ENCODE measurements at regions not wholly inside any gene's neighbourhood (a gene's known extent, or its start where the extent isn't known, plus 50 kb on each side); places are given as distances from the start of the nearest gene placed in this dataset.
"Not testable (repeated sequence)": the region's sequence is repeated elsewhere in the genome, so short reads cannot be mapped to it uniquely, and the experiment has no call there.

DNA sequence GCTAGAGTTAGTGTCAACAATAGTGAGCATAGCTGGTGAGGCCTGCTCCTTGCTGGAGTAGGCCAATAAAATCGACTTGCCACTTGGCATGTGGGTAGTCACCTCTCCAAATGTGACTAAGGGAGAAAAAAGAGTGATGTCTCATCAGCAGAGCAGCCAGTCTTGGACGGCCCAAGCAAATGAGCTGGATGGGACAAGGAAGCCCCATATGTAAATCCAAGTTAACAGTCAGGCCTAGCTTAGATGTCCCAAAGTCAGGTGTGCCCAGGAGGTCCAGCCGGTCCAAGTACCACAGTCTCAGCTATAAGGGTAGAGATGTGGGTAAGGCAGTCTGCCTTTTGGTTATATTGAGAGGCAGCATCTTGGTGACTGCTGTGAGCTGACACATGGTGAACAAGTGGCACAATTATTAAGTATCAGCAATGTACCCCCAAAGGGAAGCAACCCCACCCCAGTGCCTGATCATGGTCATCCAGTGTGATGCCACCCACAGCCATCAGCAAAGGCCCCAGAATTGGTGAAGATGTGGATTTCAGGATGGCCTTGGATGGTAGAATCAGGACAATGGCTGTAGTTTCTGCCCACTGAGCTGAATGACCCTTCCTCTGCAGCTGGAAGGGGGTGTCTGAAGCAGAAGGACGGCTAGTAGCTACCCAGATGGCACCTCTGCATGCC is 83.4 kb downstream of the TNFRSF13B start:
- no peak for DNase-seq

DNA sequence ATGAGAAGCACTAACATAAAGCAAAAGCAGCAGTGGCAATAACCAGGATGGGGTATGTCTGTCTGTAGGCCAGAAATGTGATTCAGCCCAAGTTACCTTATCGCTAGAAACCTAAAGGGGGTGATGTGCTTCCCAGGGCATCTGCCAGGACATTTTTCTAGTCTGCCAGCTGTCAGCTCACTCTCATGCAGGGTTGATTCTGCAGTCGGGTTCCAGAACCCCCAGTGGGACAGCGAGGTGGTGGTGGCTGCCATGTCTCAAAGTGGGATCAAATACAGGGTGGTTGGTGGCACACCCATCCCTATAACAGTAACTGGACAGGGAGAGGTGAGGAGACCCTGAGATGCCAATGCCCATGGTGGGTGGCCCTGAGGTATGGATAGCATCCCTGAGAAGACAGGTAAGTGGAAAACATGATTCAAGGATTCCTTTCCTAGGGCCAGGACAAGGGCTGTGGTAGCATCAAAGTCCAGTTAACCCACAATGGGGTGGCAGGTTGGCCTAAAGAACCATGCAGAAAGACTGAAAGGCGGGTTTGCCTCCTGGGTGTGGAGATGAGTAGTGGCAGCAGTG is 84.3 kb downstream of the TNFRSF13B start:
- DNase-seq = no peak

DNA sequence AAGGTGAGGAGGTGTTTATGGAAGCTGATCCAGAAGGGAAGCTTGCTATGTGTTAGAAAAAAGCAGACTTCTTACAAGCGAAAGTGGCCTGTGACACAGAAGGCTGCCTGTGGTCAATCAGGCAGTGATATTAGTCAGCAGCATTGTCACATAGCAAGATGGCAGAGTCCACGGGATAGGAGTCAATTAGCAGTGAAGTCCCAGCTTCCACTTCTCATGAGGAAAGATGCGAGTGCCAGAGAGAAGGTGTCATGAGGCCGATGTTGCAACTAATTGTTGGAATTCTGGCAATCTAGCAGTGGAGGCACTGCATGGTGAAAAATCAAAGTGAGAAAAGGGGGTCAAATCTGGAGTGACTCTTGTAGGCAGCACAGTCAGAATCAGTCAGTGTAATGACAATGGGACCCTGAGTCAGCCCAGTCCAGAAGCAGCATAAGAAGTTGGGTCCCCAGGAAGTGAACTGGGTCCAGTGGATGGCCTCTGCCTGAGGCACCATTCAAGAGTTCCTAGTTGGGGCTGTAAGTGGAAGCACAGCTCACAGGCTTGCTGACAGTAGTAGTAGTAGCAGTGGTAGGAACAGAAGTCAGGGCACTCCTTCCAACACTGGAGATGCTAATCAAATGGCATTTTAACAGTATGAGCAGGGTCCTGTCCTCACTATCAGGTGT is 85.1 kb downstream of the TNFRSF13B start:
- DNase-seq = no peak

DNA sequence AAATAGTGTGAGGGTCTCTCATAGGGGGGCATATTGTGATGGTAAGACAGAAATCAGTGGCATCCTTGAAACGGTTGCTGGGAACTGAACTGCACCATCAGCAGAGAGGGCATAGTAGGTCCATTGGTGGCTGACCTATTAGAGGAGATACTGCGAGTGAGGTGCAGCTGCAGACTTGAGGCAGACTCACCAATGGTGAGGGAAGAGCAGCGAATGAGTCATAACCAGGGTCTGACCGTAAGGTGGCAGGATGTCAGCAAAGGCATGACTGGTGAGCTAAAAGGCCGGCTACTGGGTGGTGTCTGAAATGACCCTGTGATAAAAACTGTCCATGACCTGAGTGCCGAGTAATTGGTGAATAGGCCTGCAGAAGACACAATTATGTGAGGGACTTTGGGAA is 86.7 kb downstream of the TNFRSF13B start:
- not testable (repeated sequence) for DNase-seq

DNA sequence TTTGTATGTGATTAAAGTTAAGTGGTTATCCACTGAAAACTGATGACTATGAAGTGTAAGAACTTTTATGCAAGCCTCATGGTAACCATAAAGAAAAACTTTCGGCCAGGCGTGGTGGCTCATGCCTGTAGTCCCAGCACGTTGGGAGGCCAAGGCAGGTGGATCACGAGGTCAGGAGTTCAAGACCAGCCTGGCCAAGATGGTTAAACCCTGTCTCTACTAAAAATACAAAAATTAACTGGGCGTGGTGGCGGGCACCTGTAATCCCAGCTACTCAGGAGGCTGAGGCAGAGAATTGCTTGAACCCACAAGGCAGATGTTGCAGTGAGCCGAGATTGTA is 89.0 kb downstream of the TNFRSF13B start:
- not testable (repeated sequence) for DNase-seq

DNA sequence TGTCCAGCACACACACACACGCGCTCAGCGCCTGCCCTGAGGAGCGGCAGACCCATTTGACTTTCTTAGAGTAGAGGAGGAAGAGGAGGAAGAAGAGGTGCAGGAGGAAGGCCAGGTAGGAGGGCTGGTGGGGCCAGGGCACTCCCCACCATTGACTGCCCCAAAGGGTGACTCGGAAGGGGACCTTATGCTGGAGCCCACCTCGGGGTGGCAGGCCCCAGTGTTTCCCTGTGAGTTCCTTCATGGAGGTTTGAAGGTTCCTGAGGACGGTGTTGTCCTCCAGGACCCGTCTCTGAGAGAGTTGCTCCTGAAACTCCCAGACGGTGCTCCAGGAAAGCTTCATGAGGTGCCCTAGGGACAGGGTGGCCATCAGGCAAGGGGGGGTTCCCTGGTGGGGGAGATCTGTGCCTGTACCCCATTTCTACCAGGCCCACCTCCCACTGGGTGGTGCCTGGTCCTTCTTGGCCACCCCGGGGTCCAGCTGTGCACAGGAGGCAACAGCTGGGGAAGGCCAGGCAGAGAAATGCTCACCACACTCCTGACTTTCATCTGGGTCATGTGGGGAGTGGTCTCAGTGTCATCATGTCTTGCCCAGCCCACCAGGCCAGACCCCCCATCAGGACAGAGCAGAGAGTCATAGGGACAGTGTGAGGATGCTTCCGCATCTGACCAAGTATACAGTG is 89.5 kb downstream of the TNFRSF13B start:
- no peak for DNase-seq

DNA sequence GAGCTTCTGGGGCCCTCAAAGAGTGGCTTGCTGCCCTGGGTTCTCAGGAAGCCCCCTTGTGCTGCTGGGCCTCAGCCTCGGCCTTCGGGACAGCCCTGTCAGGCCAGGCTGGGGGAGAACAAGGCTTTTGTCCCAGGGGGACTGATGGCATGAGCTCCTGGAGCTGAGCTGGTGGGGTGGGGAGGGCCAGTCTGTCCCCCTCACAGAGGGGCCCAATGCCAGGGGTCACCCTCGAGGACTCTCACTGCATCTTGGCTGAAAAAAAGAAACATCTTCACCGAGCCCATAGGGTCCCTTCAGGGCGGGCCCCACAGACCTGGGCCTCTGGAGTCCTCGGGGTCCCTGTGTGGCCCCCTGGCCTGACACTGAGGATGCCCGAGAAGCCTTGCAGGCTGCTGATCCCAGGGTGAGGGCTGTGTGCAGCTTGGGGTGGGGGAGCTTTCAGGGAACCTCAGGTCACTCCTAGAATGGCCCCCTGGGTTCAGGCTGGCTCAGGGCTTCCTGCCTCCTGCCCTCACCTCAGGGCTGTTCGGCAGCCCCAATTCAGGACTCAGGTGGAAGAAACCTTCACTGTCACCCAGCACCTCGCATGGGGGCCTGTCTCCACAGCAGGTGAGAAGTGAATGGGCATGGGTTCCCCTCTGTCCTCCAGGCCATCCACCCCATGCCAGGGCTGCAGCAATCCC is 90.5 kb downstream of the TNFRSF13B start:
- no peak for DNase-seq

DNA sequence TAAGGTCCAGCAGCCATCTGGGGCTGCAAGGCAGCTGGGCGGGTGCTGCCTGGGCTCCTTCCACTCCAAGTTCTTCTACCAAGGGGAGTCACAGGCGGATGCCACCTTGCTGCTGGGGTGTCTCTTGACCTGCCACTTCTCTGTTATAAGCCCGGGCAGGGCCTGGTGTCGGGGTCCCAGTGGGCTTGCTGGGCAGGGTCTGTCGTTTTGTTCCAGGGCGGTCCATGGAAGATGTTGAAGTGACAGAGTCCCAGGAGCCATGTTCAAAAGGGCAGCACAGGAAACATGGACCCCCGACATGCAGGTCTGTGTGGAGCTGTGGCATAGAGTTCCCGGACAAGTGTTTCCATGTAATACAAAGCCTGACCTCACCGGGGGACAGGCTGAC is 91.1 kb downstream of the TNFRSF13B start:
- DNase-seq = no peak

DNA sequence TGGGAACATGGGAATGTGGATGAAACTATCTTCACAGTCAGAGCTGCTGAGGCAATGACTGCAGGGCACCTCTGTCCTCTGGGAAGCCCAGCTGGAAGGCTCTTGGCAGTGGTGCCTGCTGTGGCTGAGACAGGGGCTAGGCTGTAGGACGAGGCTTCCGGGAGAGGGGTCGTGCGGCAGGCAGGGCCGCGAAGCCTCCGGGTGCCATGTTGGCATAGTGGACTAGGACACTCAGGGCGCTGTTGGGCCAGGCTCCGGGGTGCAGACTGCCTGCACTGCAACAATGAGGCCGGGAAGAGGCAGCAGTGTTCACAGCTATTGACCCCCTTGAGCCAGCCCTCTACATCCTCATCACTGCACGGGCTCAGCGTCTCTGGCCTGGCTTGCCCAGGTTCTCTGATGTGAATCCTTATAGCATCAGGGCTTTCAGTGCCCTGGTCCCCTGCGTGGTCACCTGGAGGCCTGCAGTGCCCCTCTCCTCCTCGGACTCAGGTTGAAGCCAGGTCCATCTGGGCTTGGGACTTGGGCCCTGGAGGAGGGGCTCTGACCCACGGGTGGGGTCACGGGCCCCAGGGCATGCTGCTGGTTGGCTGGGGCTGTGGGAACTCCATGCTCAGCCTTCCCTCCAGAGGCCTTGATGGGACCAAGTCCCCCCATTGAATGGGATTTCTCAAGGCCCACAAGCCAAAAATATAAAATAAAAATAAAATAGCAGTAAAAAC is 91.6 kb downstream of the TNFRSF13B start:
- no peak for DNase-seq

DNA sequence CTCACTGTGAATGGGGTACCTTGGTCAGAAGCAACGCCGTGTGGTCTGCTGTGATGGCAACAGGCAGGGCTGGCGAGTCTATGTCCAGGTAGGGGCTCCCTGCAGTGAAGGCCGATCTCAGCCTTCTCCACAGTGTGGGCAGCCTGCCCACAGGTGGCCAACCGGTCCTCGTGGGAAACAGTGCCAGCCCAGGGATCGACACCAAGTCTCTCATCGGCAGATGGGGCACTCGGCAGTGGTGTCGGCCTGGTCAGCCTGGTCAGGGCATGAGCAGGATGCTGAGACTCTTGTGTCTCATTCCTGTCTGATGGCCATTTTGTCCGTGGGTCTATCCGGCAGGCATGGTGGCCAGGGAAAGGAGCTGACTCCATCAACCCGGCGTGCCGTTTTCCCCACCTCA is 92.2 kb downstream of the TNFRSF13B start:
- no peak for DNase-seq

DNA sequence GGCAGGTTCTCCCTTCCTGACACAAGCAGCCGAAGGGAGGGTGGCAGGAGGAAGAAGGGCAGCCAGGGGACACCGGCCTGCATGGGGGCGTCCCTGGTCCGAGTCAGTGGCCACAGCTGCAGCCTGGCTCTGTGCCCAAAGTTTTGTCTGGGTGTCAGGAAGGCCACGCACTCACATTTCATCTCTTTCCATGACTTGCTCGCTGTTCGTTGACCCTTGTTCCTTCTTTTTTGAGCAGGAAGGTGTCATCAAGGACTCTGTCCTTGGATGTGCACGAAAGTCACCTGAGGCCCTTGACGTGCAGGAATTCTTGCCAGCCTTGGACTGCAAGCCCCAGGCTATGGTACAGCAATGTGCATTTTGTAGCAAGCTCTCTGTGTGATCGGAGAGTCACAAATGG is 93.3 kb downstream of the TNFRSF13B start:
- no peak for DNase-seq

DNA sequence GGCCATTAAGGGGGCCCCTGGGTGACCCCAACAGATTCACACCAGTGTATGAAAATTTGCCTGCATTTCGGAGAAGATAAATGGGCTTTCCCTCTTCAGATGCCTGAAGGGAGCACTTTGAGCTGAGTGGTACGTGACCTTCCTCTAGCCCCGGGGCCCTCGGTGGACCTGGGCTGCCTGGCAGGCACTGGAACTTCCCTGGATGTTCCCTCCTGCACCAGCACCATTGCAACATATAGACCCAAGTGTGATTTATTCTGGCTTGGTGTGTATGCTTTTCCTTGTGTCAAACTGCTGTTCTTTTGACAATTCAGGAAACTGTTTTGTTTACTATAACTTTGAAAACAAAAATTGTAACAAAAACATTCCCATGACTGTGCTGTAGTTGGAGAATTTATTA is 93.8 kb downstream of the TNFRSF13B start:
- no peak for DNase-seq

DNA sequence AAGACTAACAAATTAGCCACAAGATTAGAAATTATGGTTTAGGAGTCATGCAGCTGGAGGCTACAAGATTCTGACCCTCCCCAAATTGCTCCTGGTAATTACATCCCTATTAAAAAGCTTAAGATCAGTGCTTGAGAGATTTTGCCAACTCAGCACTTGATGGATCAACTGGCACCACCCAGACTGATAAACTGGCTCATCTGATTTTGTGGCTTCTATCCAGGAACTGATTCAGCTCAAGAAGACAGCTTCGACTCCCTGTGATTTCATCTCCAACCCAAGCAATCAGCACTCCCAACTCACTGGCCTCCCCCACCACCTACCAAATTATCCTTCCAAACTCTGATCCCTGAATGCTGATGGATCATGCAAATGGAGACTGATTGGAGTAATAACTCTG is 94.8 kb downstream of the TNFRSF13B start:
- no peak for DNase-seq

DNA sequence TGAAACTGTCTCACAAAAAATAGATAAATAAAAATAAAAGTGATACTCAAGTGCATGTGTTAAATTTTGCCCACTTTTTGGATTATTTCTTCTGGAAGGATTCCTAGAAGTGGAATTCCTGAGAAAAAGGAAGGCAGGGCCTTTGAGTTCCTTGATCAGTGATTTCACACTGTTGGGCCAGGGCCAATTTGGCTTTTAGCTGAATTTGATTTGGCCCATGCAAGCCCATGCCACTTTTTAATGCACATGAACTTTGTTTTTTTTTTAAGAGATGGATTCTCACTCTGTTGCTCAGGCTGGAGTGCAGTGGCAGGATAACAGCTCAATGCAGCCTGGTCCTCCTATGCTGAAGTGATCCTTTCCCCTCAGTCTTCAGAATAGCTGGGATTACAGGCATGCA is 96.3 kb downstream of the TNFRSF13B start:
- no peak for DNase-seq

DNA sequence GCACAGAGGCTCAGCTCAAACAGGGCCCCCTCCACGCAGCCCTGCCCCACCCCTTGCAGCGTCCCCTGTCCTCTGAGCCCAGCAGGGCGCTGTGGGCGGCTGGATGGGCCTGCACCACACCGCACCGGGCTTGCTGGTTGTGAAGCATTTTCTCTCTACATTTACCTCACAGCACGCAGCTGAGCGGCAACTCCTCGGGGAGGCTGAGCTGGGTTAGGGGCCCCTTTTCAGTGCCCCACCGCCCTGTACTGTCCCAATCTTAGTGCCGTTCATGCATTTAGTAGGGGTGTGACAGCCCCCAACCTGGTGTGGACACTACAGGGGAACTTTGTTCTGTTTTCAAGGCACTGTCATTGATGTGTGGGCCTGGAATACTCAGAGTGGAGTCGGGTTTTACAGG is 97.7 kb downstream of the TNFRSF13B start:
- not testable (repeated sequence) for DNase-seq

DNA sequence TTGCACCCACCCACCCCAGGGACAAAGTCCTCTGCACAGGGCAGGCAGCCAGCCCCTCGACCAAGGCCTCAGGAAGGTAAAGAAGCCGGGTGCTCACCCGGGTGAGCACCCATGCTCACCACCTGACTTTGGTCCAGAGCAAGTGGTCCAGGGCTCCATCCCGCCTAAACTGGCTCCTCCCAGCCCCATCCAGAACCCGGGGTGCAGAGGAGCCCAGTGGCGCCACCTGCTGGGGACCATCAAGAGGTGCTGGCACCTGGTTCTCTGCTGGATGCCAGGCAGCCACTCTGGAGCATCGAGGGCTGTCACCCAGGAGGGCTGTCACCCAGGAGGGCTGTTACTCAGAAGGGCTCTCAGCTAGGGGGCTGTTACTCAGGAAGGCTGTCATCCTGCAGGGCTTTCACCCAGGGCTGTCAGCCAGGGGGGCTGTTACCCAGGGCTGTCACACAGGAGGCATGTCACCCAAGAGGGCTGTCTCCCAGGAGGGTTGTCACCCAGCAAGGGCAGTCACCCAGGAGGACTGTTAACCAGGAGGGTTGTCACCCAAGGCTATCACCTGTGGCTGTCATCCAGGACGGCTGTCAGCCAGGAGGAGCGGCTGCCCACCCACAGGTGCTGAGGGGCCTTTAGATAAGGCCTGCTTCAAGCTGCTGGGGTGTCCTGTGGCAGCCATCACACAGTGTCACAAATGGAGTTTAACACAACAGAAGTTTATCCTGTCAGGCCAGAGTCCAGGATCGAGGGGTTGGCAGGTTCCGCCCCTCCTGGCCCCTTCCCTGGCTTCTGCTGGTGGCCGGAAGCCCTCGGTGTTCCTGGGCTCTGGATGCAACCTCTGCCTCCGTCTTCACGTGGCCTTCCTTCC is 98.5 kb downstream of the TNFRSF13B start:
- DNase-seq = peak; percentile 26

DNA sequence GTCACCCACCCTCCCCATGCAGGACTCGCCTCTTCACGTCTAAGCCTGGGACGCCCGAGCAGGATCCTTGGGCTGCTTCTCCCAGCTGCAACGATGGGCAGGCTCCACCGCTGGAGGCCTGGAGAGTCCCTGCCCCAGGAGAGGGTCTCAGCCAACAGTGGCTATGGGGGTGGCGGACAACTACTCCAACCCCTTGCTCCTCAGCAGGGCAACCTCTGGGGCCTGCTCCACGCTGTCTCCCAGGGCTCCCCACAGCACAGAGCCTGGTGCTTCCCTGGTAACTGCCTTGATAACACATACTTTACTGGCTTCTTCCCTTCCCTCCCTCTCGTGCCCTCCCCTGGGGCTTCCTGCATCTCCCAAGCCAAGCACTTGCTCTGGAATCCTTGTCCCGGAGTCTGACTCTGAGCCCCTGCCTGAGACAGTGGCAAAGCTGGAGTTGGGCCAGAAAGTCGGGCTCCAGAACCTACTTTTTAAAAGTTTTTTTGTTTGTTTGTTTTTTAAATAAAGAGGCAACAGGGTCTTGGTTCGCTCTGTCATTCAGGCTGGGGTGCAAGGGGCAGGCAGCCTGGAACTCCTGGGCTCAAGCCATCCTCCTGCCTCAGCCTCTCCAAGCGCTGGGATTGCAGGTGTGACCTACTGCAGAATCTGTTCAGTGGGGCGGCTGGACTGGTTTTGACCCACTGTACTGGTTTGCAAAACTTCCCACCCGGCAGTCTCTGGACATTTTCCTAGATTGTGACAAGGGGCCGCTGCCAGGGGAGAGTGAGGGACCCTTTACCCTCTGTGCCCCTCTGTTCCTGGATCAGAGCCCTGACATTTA is 99.4 kb downstream of the TNFRSF13B start:
- no peak for DNase-seq

DNA sequence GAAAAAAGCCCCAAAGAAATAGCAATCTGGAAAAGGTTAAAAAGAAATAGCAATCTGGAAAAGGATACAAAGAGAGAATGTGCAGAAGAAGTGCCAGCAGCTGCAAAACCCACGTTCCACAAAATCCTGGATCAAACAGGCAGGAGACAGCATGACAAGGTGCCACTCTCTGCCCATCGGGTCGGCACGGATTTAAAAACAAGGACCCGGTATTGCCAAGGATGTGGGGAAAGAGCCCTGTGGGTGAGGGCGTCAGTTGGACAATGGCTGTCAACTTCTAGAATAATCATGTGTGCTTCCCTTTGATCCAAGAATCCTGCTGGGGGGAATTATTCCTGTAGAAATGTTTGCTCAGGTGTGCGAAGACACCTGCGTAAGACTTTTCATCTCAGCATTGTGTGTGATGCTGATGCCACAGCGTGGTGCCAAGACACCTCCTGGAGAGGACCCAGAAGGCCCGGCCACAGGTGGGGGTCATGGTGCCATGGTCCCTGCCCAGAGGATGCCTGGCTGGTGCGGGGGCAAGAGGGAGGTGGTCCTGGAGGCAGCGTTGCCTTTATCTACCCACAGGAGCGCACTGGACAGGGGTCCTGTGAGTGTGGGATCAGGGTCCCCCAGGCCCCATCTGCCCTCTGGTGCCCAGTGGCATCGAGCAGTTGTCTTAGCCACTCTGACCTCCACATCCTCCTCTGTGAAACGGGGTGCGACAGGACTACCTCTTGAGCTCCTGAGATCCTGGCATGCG is 100.3 kb downstream of the TNFRSF13B start:
- not testable (repeated sequence) for DNase-seq

DNA sequence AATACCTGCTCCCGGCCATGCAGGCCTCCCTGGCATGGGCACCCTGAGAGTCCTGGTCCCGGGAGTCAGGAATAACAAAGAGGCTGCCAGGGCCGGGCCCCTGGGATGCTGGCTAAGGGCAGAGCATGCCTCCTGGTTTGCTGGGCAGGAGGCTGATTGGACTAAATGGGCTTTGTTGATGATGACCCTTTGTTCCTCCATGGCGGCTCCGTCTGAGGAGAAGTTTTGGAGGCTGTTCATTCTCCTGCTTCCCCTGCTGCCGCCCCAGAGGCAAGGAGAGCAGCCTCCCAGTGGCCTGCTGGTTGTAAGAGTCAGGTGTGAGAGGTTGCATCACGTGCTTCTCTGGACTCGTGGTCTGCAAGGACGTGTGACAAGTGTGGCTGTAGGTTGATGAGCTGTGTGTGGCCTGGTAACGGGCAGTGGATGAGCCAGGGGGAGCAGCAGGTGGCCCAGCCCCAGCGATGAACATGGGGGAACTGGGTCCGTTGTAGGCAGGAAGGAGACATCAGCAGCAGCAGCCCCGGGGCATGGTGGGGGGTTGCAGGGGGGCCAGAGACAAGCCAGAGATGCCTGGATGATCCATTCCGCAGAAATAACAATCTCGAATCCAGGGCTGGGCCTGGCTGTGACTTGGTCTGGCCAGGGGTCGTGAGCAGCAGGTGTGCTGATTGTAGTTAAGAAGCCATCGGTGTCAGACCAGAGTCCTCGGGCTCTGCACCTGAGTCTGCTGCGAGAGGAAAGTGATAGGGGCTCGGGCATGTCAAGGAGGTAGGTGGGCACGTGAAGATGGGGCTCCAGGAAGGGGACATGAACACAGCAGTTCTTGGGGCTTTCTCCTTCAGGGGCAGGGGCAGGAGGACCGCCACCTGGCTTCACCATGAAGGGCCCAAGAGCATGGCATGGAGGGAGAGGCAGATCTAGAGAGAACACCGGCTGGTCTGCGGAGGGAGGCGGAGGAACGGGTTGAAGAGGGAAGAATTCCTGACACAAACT is 101.4 kb downstream of the TNFRSF13B start:
- no peak for DNase-seq
